ENCODE measurements at regions not wholly inside any gene's neighbourhood (a gene's known extent, or its start where the extent isn't known, plus 50 kb on each side); places are given as distances from the start of the nearest gene placed in this dataset.

DNA sequence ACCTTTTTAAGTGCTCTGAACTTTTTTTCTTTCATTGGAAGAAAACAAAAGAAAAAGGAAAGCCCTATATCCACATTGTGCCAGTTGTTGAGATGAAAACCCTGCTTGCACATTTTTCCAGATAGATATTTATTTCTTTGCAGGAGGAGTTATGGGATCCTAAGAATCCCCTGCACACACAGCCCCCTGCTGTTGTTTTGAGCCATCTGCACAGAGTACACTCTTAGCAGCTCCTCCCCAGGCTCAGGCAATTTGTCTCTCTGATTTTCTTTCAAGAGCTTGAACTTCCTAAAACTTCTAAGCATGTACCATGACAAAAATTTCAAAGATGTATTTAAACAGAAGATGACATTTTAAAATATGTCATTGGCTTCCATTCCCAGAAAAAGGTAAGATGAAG lies 436.9 kb downstream of the METTL4 start:
- intact Hi-C loops (cut with micrococcal nuclease) = no loop called here
- no peaks in the 10 kb centered on the region for H3K36me3 Mint-ChIP-seq
- no peaks in the 10 kb centered on the region for H3K36me3 ChIP-seq (ENCODE audit: insufficient read depth, low read length)
- no peak for DNase-seq
- ChIA-PET CTCF (ENCODE audit: partially characterized antibody) (no interaction called here), POLR2A (ENCODE audit: partially characterized antibody) (no interaction called here)
- no peak overlapping the region for H3K27ac Mint-ChIP-seq
- no peaks in the 10 kb centered on the region for H3K4me1 ChIP-seq (ENCODE audit: insufficient read depth, low read length)
- H3K4me3 ChIP-seq (ENCODE audit: low read length in 2 of 2) = no peak overlapping the region
- no peaks in the 10 kb centered on the region for H3K4me1 Mint-ChIP-seq
- H3K4me3 Mint-ChIP-seq = no peak overlapping the region
- H3K9me3 ChIP-seq (ENCODE audit: control insufficient read depth in 1 of 2, low read length in 2 of 2) = no peaks in the 10 kb centered on the region
- peaks cover 6 to 8% of the 10 kb centered on the region in 2 donors for H3K27me3 Mint-ChIP-seq
- no peaks in the 10 kb centered on the region for H3K27me3 ChIP-seq (ENCODE audit: insufficient read depth, low read length)
- H3K9me3 Mint-ChIP-seq = no peaks in the 10 kb centered on the region
- no peak overlapping the region for H3K27ac ChIP-seq (ENCODE audit: low read depth, low read length)

- H3K27ac ChIP-seq (ENCODE audit: low read depth, low read length) = no peak overlapping the region
- no peaks in the 10 kb centered on the region for H3K27me3 ChIP-seq (ENCODE audit: insufficient read depth, low read length)
- POLR2A ChIA-PET (ENCODE audit: partially characterized antibody) = no interaction called here
- Mint-ChIP-seq H3K27me3 (peaks cover 5 to 6% of the 10 kb centered on the region in 2 donors), H3K9me3 (no peaks in the 10 kb centered on the region), H3K4me1 (no peaks in the 10 kb centered on the region), H3K4me3 (peak overlapping the region in 1 of 8 donors; percentile 40), H3K36me3 (no peaks in the 10 kb centered on the region), H3K27ac (no peak overlapping the region)
- CTCF ChIA-PET (ENCODE audit: partially characterized antibody) = no interaction called here
- no peaks in the 10 kb centered on the region for H3K4me1 ChIP-seq (ENCODE audit: insufficient read depth, low read length)
- intact Hi-C loops (cut with micrococcal nuclease) = no loop called here
- DNase-seq = no peak
- H3K36me3 ChIP-seq (ENCODE audit: insufficient read depth, low read length) = no peaks in the 10 kb centered on the region
- H3K4me3 ChIP-seq (ENCODE audit: low read length in 2 of 2) = no peak overlapping the region
- no peaks in the 10 kb centered on the region for H3K9me3 ChIP-seq (ENCODE audit: control insufficient read depth in 1 of 2, low read length in 2 of 2)
Measured at GRCh38 chr18:2135309-2135708, 436.0 kb downstream of the METTL4 start.

GRCh38 chr18:2138552-2138951 lies 432.8 kb downstream of the METTL4 start:
- H3K36me3 ChIP-seq (ENCODE audit: insufficient read depth, low read length) = no peaks in the 10 kb centered on the region
- no peaks in the 10 kb centered on the region for H3K36me3 Mint-ChIP-seq
- no peaks in the 10 kb centered on the region for H3K27me3 ChIP-seq (ENCODE audit: insufficient read depth, low read length)
- ChIA-PET POLR2A (ENCODE audit: partially characterized antibody) (no interaction called here), CTCF (ENCODE audit: partially characterized antibody) (no interaction called here)
- H3K4me1 Mint-ChIP-seq = no peaks in the 10 kb centered on the region
- H3K4me3 ChIP-seq (ENCODE audit: low read length in 2 of 2) = no peak overlapping the region
- no peaks in the 10 kb centered on the region for H3K9me3 ChIP-seq (ENCODE audit: control insufficient read depth in 1 of 2, low read length in 2 of 2)
- H3K4me3 Mint-ChIP-seq = no peak overlapping the region
- peaks cover 5 to 7% of the 10 kb centered on the region in 2 donors for H3K27me3 Mint-ChIP-seq
- no peak for DNase-seq
- no peak overlapping the region for H3K27ac ChIP-seq (ENCODE audit: low read depth, low read length)
- no peaks in the 10 kb centered on the region for H3K9me3 Mint-ChIP-seq
- no peak overlapping the region for H3K27ac Mint-ChIP-seq
- no peaks in the 10 kb centered on the region for H3K4me1 ChIP-seq (ENCODE audit: insufficient read depth, low read length)
- intact Hi-C loops (cut with micrococcal nuclease) = no loop called here

GRCh38 chr18:2139691-2140090 lies 431.6 kb downstream of the METTL4 start:
- H3K4me3 Mint-ChIP-seq = no peak overlapping the region
- peaks cover 0 to 2% (median 0%) of the 10 kb centered on the region in 8 donors for H3K9me3 Mint-ChIP-seq
- no peaks in the 10 kb centered on the region for H3K36me3 Mint-ChIP-seq
- H3K27me3 Mint-ChIP-seq = peaks cover 5 to 7% of the 10 kb centered on the region in 2 donors
- Histone ChIP-seq H3K4me3 (ENCODE audit: low read length in 2 of 2) (no peak overlapping the region), H3K36me3 (ENCODE audit: insufficient read depth, low read length) (no peaks in the 10 kb centered on the region), H3K27me3 (ENCODE audit: insufficient read depth, low read length) (no peaks in the 10 kb centered on the region), H3K4me1 (ENCODE audit: insufficient read depth, low read length) (no peaks in the 10 kb centered on the region), H3K9me3 (ENCODE audit: control insufficient read depth in 1 of 2, low read length in 2 of 2) (no peaks in the 10 kb centered on the region), H3K27ac (ENCODE audit: low read depth, low read length) (no peak overlapping the region)
- DNase-seq = no peak
- intact Hi-C loops (cut with micrococcal nuclease) = no loop called here
- POLR2A ChIA-PET (ENCODE audit: partially characterized antibody) = no interaction called here
- H3K27ac Mint-ChIP-seq = no peak overlapping the region
- CTCF ChIA-PET (ENCODE audit: partially characterized antibody) = no interaction called here
- H3K4me1 Mint-ChIP-seq = no peaks in the 10 kb centered on the region

GRCh38 chr18:2143636-2144035 lies 427.7 kb downstream of the METTL4 start:
- Mint-ChIP-seq H3K4me1 (no peaks in the 10 kb centered on the region), H3K36me3 (no peaks in the 10 kb centered on the region), H3K27ac (no peak overlapping the region), H3K4me3 (no peak overlapping the region), H3K9me3 (peaks cover 0 to 5% (median 0%) of the 10 kb centered on the region in 8 donors), H3K27me3 (peaks cover 7 to 8% of the 10 kb centered on the region in 2 donors)
- Histone ChIP-seq H3K27ac (ENCODE audit: low read depth, low read length) (no peak overlapping the region), H3K9me3 (ENCODE audit: control insufficient read depth in 1 of 2, low read length in 2 of 2) (no peaks in the 10 kb centered on the region), H3K36me3 (ENCODE audit: insufficient read depth, low read length) (no peaks in the 10 kb centered on the region), H3K4me1 (ENCODE audit: insufficient read depth, low read length) (no peaks in the 10 kb centered on the region), H3K27me3 (ENCODE audit: insufficient read depth, low read length) (no peaks in the 10 kb centered on the region), H3K4me3 (ENCODE audit: low read length in 2 of 2) (no peak overlapping the region)
- no peak for DNase-seq
- intact Hi-C loops (cut with micrococcal nuclease) = no loop called here
- POLR2A ChIA-PET (ENCODE audit: partially characterized antibody) = no interaction called here
- CTCF ChIA-PET (ENCODE audit: partially characterized antibody) = no interaction called here

DNA sequence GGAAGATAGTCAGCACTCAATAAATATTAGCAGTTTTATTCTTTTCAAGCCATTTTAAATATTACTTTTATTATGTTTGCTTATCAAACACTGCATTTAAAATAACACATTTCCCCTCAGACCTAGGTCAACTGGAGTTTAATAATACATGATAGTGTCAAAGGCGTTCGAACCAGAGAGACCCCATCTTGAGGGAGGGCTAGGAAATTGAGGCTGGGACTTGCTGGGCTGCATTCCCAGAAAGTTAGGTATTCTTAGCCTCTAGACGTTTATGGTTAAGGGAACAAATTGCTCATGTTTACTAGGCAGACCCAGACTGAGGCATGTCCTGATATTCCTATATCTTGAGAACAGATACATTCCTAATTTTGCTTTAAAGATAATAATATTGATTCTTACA lies 426.5 kb downstream of the METTL4 start:
- no peak overlapping the region for H3K27ac Mint-ChIP-seq
- no peaks in the 10 kb centered on the region for H3K4me1 Mint-ChIP-seq
- no peaks in the 10 kb centered on the region for H3K36me3 ChIP-seq (ENCODE audit: insufficient read depth, low read length)
- no peaks in the 10 kb centered on the region for H3K27me3 ChIP-seq (ENCODE audit: insufficient read depth, low read length)
- H3K9me3 ChIP-seq (ENCODE audit: control insufficient read depth in 1 of 2, low read length in 2 of 2) = no peaks in the 10 kb centered on the region
- ChIA-PET POLR2A (ENCODE audit: partially characterized antibody) (no interaction called here), CTCF (ENCODE audit: partially characterized antibody) (no interaction called here)
- DNase-seq = no peak
- H3K4me1 ChIP-seq (ENCODE audit: insufficient read depth, low read length) = no peaks in the 10 kb centered on the region
- no peaks in the 10 kb centered on the region for H3K36me3 Mint-ChIP-seq
- no peak overlapping the region for H3K4me3 ChIP-seq (ENCODE audit: low read length in 2 of 2)
- intact Hi-C loops (cut with micrococcal nuclease) = no loop called here
- no peak overlapping the region for H3K27ac ChIP-seq (ENCODE audit: low read depth, low read length)
- H3K9me3 Mint-ChIP-seq = peaks cover 0 to 5% (median 0%) of the 10 kb centered on the region in 8 donors
- H3K4me3 Mint-ChIP-seq = no peak overlapping the region
- peaks cover 7 to 8% of the 10 kb centered on the region in 2 donors for H3K27me3 Mint-ChIP-seq

DNA sequence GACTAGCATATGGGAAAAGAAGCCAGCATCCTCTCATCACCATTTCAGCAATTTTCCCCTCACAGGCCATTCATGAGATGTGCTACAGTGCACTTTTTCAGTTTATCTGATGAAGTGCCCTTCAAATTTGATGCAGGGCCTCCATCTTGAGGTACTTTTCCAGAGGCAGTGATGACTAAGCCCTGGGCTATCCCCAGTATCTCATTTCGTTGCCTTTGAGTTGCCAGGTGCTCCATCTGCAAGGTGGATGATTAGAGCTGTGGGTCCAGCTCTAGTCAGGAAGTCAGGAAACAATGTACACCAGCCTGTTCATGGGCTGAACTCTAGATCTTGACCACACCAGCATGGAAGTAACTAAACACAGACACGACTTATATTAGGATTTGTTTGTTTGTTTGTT lies 425.2 kb downstream of the METTL4 start:
- Mint-ChIP-seq H3K36me3 (no peaks in the 10 kb centered on the region), H3K27me3 (peaks cover 7 to 8% of the 10 kb centered on the region in 2 donors), H3K4me1 (no peaks in the 10 kb centered on the region), H3K9me3 (peaks cover 0 to 5% (median 0%) of the 10 kb centered on the region in 8 donors), H3K4me3 (no peak overlapping the region), H3K27ac (no peak overlapping the region)
- ChIA-PET POLR2A (ENCODE audit: partially characterized antibody) (no interaction called here), CTCF (ENCODE audit: partially characterized antibody) (no interaction called here)
- Histone ChIP-seq H3K4me1 (ENCODE audit: insufficient read depth, low read length) (no peaks in the 10 kb centered on the region), H3K9me3 (ENCODE audit: control insufficient read depth in 1 of 2, low read length in 2 of 2) (no peaks in the 10 kb centered on the region), H3K4me3 (ENCODE audit: low read length in 2 of 2) (no peak overlapping the region), H3K36me3 (ENCODE audit: insufficient read depth, low read length) (no peaks in the 10 kb centered on the region), H3K27me3 (ENCODE audit: insufficient read depth, low read length) (no peaks in the 10 kb centered on the region), H3K27ac (ENCODE audit: low read depth, low read length) (no peak overlapping the region)
- DNase-seq = no peak
- intact Hi-C loops (cut with micrococcal nuclease) = no loop called here

GRCh38 chr18:2146754-2147153 lies 424.6 kb downstream of the METTL4 start:
- ChIA-PET CTCF (ENCODE audit: partially characterized antibody) (no interaction called here), POLR2A (ENCODE audit: partially characterized antibody) (no interaction called here)
- no peaks in the 10 kb centered on the region for H3K36me3 ChIP-seq (ENCODE audit: insufficient read depth, low read length)
- no peak overlapping the region for H3K4me3 Mint-ChIP-seq
- no peak overlapping the region for H3K4me3 ChIP-seq (ENCODE audit: low read length in 2 of 2)
- no peaks in the 10 kb centered on the region for H3K9me3 ChIP-seq (ENCODE audit: control insufficient read depth in 1 of 2, low read length in 2 of 2)
- H3K27ac Mint-ChIP-seq = no peak overlapping the region
- no peaks in the 10 kb centered on the region for H3K27me3 ChIP-seq (ENCODE audit: insufficient read depth, low read length)
- no peaks in the 10 kb centered on the region for H3K36me3 Mint-ChIP-seq
- intact Hi-C loops (cut with micrococcal nuclease) = no loop called here
- H3K9me3 Mint-ChIP-seq = peaks cover 0 to 5% (median 0%) of the 10 kb centered on the region in 8 donors
- H3K4me1 ChIP-seq (ENCODE audit: insufficient read depth, low read length) = no peaks in the 10 kb centered on the region
- H3K4me1 Mint-ChIP-seq = no peaks in the 10 kb centered on the region
- H3K27ac ChIP-seq (ENCODE audit: low read depth, low read length) = no peak overlapping the region
- peaks cover 7 to 8% of the 10 kb centered on the region in 2 donors for H3K27me3 Mint-ChIP-seq
- DNase-seq = no peak
